Left cardiac atrium (tissue), 4 donors: ENCODE measurements at regions not wholly inside any gene's neighbourhood (a gene's known extent, or its start where the extent isn't known, plus 50 kb on each side); places are given as distances from the start of the nearest gene placed in this dataset.
"Not testable (repeated sequence)": the region's sequence is repeated elsewhere in the genome, so short reads cannot be mapped to it uniquely, and the experiment has no call there.

Source experiments
- ATAC-seq, 2 donors: fragments of 200-7000 bp; cut with Tn5 transposase; one replicate each; pipeline ENCODE4 v1.9.1; 2020; ENCODE audit warnings: mild to moderate bottlenecking in 2 of 2, moderate library complexity in 2 of 2
- DNase-seq: peaks from one replicate; pipeline ENCODE4 v3.0.0-alpha.2; 2020
- intact Hi-C, 2 donors: fragments of 100-400 bp; cut with DNase I; formaldehyde crosslinking; loops; one replicate each; pipeline versions ENCODE4 v1.14.1 to v1.15.1; 2022 to 2023
- donor health status: DM: no; HTN: yes; CAD: no.
- donor health status: DM: no; HTN: yes; CAD: no; lungs with severe emphysema.
- donor health status: DM: yes; HTN: yes; CAD: no.
- donor health status: Dilated cardiomyopathy.

- intact Hi-C loops, ATAC-seq, DNase-seq: not testable (repeated sequence)
Observed at GRCh38 chr11:106317208-106317773, 239.8 kb downstream of the AASDHPPT start.

- ATAC-seq: no peak
- intact Hi-C loops: no loop called here
- no peak for DNase-seq
Observed at GRCh38 chr11:106321601-106322000, 244.1 kb downstream of the AASDHPPT start.

- no peak for DNase-seq
- intact Hi-C loops: no loop called here
Observed at GRCh38 chr11:106322106-106322505, 244.6 kb downstream of the AASDHPPT start.

GRCh38 chr11:106326087-106326486 lies 248.6 kb downstream of the AASDHPPT start:
- intact Hi-C loops: no loop called here
- ATAC-seq (no peak), DNase-seq (no peak)

More at GRCh38 chr11:106322106-106322505, 244.6 kb downstream of the AASDHPPT start:
- no peak for ATAC-seq

GRCh38 chr11:106327134-106327533 lies 249.7 kb downstream of the AASDHPPT start:
- intact Hi-C loops: no loop called here
- no peak for ATAC-seq

GRCh38 chr11:106327637-106328036 lies 250.2 kb downstream of the AASDHPPT start:
- DNase-seq (no peak), ATAC-seq (no peak)
- intact Hi-C loops: no loop called here

More at GRCh38 chr11:106327134-106327533, 249.7 kb downstream of the AASDHPPT start:
- no peak for DNase-seq

- DNase-seq: no peak
- intact Hi-C loops: no loop called here
- ATAC-seq: no peak
Observed at GRCh38 chr11:106329273-106330018, 252.0 kb downstream of the AASDHPPT start.

GRCh38 chr11:106331176-106331575 lies 253.7 kb downstream of the AASDHPPT start:
- intact Hi-C loops: no loop called here
- DNase-seq: no peak
- ATAC-seq: no peak

GRCh38 chr11:106333678-106334077 lies 256.2 kb downstream of the AASDHPPT start:
- intact Hi-C loops: no loop called here
- ATAC-seq: no peak
- DNase-seq: no peak

- no peak for ATAC-seq
- intact Hi-C loops: loop anchor here in 1 of 2 donors (10.0 kb wide), 1 partner anchor 830 kb away; no protein-coding TSS in a partner anchor
Observed at GRCh38 chr11:106344394-106344793, 266.9 kb downstream of the AASDHPPT start.

GRCh38 chr11:106344966-106345365 lies 267.5 kb downstream of the AASDHPPT start:
- ATAC-seq: no peak
- intact Hi-C loops: loop anchor here in 1 of 2 donors (10.0 kb wide), 1 partner anchor 830 kb away; no protein-coding TSS in a partner anchor

More at GRCh38 chr11:106344394-106344793, 266.9 kb downstream of the AASDHPPT start:
- no peak for DNase-seq

GRCh38 chr11:106353031-106353430 lies 275.6 kb downstream of the AASDHPPT start:
- no peak for DNase-seq

More at GRCh38 chr11:106344966-106345365, 267.5 kb downstream of the AASDHPPT start:
- no peak for DNase-seq

GRCh38 chr11:106369224-106369623 lies 291.8 kb downstream of the AASDHPPT start:
- ATAC-seq (no peak), DNase-seq (no peak)
- intact Hi-C loops: no loop called here

More at GRCh38 chr11:106353031-106353430, 275.6 kb downstream of the AASDHPPT start:
- ATAC-seq: no peak
- intact Hi-C loops: no loop called here

GRCh38 chr11:106378513-106379179 lies 301.2 kb downstream of the AASDHPPT start:
- no peak for DNase-seq
- ATAC-seq: no peak
- intact Hi-C loops: no loop called here

- intact Hi-C loops: no loop called here
- DNase-seq: no peak
- ATAC-seq: no peak
Observed at GRCh38 chr11:106379265-106379664, 301.8 kb downstream of the AASDHPPT start.

GRCh38 chr11:106379712-106380111 lies 302.2 kb downstream of the AASDHPPT start:
- intact Hi-C loops: no loop called here
- ATAC-seq: no peak

GRCh38 chr11:106381895-106382294 lies 304.4 kb downstream of the AASDHPPT start:
- no peak for DNase-seq
- no peak for ATAC-seq
- intact Hi-C loops: no loop called here

More at GRCh38 chr11:106379712-106380111, 302.2 kb downstream of the AASDHPPT start:
- no peak for DNase-seq

- no peak for ATAC-seq
- no peak for DNase-seq
- intact Hi-C loops: no loop called here
Observed at GRCh38 chr11:106384429-106384828, 307.0 kb downstream of the AASDHPPT start.

- intact Hi-C loops: no loop called here
- DNase-seq: no peak
- ATAC-seq: no peak
Observed at GRCh38 chr11:106386519-106386918, 309.1 kb downstream of the AASDHPPT start.

GRCh38 chr11:106389101-106389500 lies 311.6 kb downstream of the AASDHPPT start:
- ATAC-seq: no peak
- DNase-seq: no peak
- intact Hi-C loops: no loop called here
